ENCODE measurements at regions not wholly inside any gene's neighbourhood (a gene's known extent, or its start where the extent isn't known, plus 50 kb on each side); places are given as distances from the start of the nearest gene placed in this dataset.

GRCh38 chr16:23013484-23013883 is 135.8 kb downstream of the USP31 start:
- Histone ChIP-seq H3K79me2 (ENCODE audit: insufficient read depth, low read length) (no peaks in the 10 kb centered on the region), H3K9ac (ENCODE audit: low read depth, low read length) (no peak overlapping the region), H3K4me2 (ENCODE audit: insufficient read depth, low read length) (no peak overlapping the region), H3K36me3 (ENCODE audit: insufficient read depth, low read length) (no peaks in the 10 kb centered on the region), H3K4me1 (ENCODE audit: insufficient read depth, low read length) (no peaks in the 10 kb centered on the region), H3K4me3 (ENCODE audit: low read depth in 1 of 2, low read length in 2 of 2) (no peak overlapping the region), H3K9me3 (ENCODE audit: insufficient read depth, low read length, severe bottlenecking) (no peaks in the 10 kb centered on the region), H4K20me1 (ENCODE audit: insufficient read depth, low read length) (no peaks in the 10 kb centered on the region), H3K27me3 (ENCODE audit: insufficient read depth, low read length, poor library complexity) (no peaks in the 10 kb centered on the region), H3K27ac (ENCODE audit: low read length) (no peak overlapping the region), H2AFZ (ENCODE audit: low read depth, low read length) (no peak overlapping the region)
- DNase-seq (no peak), ATAC-seq (ENCODE audit: insufficient read depth, low read depth) (no peak)
- TF ChIP-seq EZH2 (IDR thresholded peaks at IDR 0.05; ENCODE audit: borderline replicate concordance, low read depth, low read length, severe bottlenecking) (no peak), CTCF (IDR thresholded peaks at IDR 0.05; ENCODE audit: borderline replicate concordance, extremely low read depth, low read length, poor library complexity, severe bottlenecking) (peak; percentile 37)

DNA sequence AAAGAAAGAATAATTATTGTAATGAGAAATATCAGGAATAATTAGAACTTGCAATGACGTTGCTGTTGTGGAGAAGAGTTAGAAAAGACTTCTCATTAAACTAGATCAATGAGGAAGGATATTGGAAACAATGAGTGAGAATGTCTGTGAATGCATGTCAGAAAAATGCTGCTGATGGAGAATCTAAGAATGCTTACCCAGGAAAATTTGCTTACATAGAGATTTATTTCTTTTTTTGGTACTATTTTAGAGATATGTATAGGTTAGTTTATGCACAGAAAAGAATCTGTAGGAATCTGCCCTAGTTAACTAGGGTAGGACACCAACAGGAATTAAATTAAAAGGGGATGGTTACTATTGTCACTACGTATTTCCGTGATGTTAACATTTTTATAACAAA is 140.2 kb downstream of the USP31 start:
- no peak overlapping the region for H3K9ac ChIP-seq (ENCODE audit: low read depth, low read length)
- H3K36me3 ChIP-seq (ENCODE audit: insufficient read depth, low read length), result no peaks in the 10 kb centered on the region
- H3K27me3 ChIP-seq (ENCODE audit: insufficient read depth, low read length, poor library complexity), result no peaks in the 10 kb centered on the region
- H3K9me3 ChIP-seq (ENCODE audit: insufficient read depth, low read length, severe bottlenecking), result no peaks in the 10 kb centered on the region
- H4K20me1 ChIP-seq (ENCODE audit: insufficient read depth, low read length), result no peaks in the 10 kb centered on the region
- H2AFZ ChIP-seq (ENCODE audit: low read depth, low read length), result no peak overlapping the region
- TF ChIP-seq EZH2 (IDR thresholded peaks at IDR 0.05; ENCODE audit: borderline replicate concordance, low read depth, low read length, severe bottlenecking), result no peak
- TF ChIP-seq CTCF (IDR thresholded peaks at IDR 0.05; ENCODE audit: borderline replicate concordance, extremely low read depth, low read length, poor library complexity, severe bottlenecking), result no peak
- H3K4me1 ChIP-seq (ENCODE audit: insufficient read depth, low read length), result no peaks in the 10 kb centered on the region
- no peak overlapping the region for H3K4me3 ChIP-seq (ENCODE audit: low read depth in 1 of 2, low read length in 2 of 2)
- H3K79me2 ChIP-seq (ENCODE audit: insufficient read depth, low read length), result no peaks in the 10 kb centered on the region
- no peak for DNase-seq
- H3K27ac ChIP-seq (ENCODE audit: low read length), result no peak overlapping the region
- H3K4me2 ChIP-seq (ENCODE audit: insufficient read depth, low read length), result no peak overlapping the region
- ATAC-seq (ENCODE audit: insufficient read depth, low read depth), result no peak

DNA sequence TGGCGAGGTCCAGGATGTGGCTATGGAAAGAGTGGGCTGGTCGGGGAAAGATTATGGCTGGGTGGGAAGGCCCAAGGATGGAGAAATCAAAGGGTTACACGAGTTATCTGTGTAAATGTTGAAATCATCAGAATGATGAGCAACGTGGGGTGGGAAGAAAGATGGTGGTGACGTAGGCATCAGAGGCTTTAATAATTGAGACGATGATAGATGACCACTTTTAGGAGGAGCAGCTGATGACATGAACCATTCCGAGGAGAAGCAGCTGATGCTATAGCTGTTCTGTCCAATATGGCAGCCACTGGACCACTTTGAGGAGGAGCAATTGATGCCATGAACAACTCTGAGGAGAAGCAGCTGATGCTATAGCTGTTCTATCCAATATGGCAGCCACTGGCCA is 141.2 kb downstream of the USP31 start:
- no peak for DNase-seq
- no peak overlapping the region for H3K27ac ChIP-seq (ENCODE audit: low read length)
- no peak overlapping the region for H3K4me2 ChIP-seq (ENCODE audit: insufficient read depth, low read length)
- H3K9me3 ChIP-seq (ENCODE audit: insufficient read depth, low read length, severe bottlenecking), result no peaks in the 10 kb centered on the region
- H4K20me1 ChIP-seq (ENCODE audit: insufficient read depth, low read length), result no peaks in the 10 kb centered on the region
- H3K27me3 ChIP-seq (ENCODE audit: insufficient read depth, low read length, poor library complexity), result no peaks in the 10 kb centered on the region
- H2AFZ ChIP-seq (ENCODE audit: low read depth, low read length), result no peak overlapping the region
- H3K79me2 ChIP-seq (ENCODE audit: insufficient read depth, low read length), result no peaks in the 10 kb centered on the region
- no peaks in the 10 kb centered on the region for H3K36me3 ChIP-seq (ENCODE audit: insufficient read depth, low read length)
- no peak for ATAC-seq (ENCODE audit: insufficient read depth, low read depth)
- no peak for TF ChIP-seq EZH2 (IDR thresholded peaks at IDR 0.05; ENCODE audit: borderline replicate concordance, low read depth, low read length, severe bottlenecking)
- TF ChIP-seq CTCF (IDR thresholded peaks at IDR 0.05; ENCODE audit: borderline replicate concordance, extremely low read depth, low read length, poor library complexity, severe bottlenecking), result no peak
- H3K4me3 ChIP-seq (ENCODE audit: low read depth in 1 of 2, low read length in 2 of 2), result no peak overlapping the region
- no peak overlapping the region for H3K9ac ChIP-seq (ENCODE audit: low read depth, low read length)
- H3K4me1 ChIP-seq (ENCODE audit: insufficient read depth, low read length), result no peaks in the 10 kb centered on the region

DNA sequence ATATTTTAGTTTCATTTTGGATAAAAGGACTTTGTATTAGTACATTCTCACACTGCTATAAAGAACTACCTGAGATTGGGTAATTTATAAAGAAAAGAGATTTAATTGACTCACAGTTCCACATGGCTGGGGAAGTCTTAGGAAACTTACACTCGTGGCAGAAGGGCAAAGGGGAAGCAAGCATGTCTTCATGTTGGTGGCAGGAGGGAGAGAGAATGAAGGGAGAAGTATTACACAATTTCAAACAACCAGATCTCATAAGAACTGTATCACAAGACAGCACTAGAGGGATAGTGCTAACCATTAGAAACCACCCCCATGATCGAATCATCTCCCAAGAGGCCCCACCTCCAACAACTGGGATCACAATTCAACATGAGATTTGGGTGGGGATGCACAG is 142.9 kb downstream of the USP31 start:
- Histone ChIP-seq H3K27ac (ENCODE audit: low read length) (no peak overlapping the region), H3K36me3 (ENCODE audit: insufficient read depth, low read length) (no peaks in the 10 kb centered on the region), H4K20me1 (ENCODE audit: insufficient read depth, low read length) (no peaks in the 10 kb centered on the region), H3K4me1 (ENCODE audit: insufficient read depth, low read length) (no peaks in the 10 kb centered on the region), H3K79me2 (ENCODE audit: insufficient read depth, low read length) (no peaks in the 10 kb centered on the region), H2AFZ (ENCODE audit: low read depth, low read length) (no peak overlapping the region), H3K9ac (ENCODE audit: low read depth, low read length) (no peak overlapping the region), H3K4me3 (ENCODE audit: low read depth in 1 of 2, low read length in 2 of 2) (no peak overlapping the region), H3K9me3 (ENCODE audit: insufficient read depth, low read length, severe bottlenecking) (no peaks in the 10 kb centered on the region), H3K27me3 (ENCODE audit: insufficient read depth, low read length, poor library complexity) (no peaks in the 10 kb centered on the region), H3K4me2 (ENCODE audit: insufficient read depth, low read length) (no peak overlapping the region)
- ATAC-seq (ENCODE audit: insufficient read depth, low read depth) (no peak), DNase-seq (no peak)
- TF ChIP-seq CTCF (IDR thresholded peaks at IDR 0.05; ENCODE audit: borderline replicate concordance, extremely low read depth, low read length, poor library complexity, severe bottlenecking) (no peak), EZH2 (IDR thresholded peaks at IDR 0.05; ENCODE audit: borderline replicate concordance, low read depth, low read length, severe bottlenecking) (no peak)

Measured in DND-41 (cell line).